ENCODE measurements at regions not wholly inside any gene's neighbourhood (a gene's known extent, or its start where the extent isn't known, plus 50 kb on each side); places are given as distances from the start of the nearest gene placed in this dataset.

DNA sequence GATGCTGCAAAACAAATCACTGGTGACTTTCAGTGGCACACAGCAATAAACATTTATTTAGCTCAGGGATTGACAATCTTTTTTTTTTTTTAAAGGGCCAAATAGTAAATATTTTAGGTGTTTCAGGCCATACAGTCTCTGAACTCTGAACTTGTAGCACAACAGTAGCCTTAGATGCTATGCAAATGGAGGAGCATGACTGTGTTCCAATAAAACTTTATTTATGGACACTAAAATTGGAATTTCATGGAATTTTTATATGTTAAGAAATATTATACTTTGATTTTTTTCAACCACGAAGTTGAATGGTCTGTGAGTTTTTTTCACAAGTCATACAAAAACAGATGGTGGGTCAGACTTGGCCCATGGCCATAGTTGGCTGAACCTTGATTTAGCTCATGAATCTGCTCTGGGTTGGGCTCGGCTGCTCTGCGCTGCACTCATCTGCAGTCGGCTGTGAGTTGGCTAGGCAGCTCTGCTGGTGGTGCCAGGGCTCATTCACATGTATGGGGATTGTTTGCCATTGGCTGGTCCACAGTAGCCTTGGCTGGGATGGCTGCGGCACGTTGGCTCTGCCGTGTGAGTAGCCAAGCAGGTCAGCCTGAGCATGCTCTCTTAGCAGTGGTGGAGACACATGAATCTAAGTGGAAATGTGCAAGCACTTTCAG lies 231.7 kb upstream of the PGRMC2 start:
- Histone ChIP-seq H3K4me1 (ENCODE audit: control insufficient read depth, insufficient read depth, low read length) (peaks cover 24% of the 10 kb centered on the region), H2BK5ac (ENCODE audit: low read depth, low read length, poor library complexity, severe bottlenecking) (peak overlapping the region; percentile 68), H3K9ac (ENCODE audit: low read depth, low read length) (no peak overlapping the region), H3K4ac (ENCODE audit: low read depth, low read length) (peak overlapping the region; percentile 96), H4K91ac (ENCODE audit: insufficient read depth, low read depth, low read length) (peak overlapping the region; percentile 93), H3K9me3 (ENCODE audit: control insufficient read depth, insufficient read depth, low read length) (no peaks in the 10 kb centered on the region), H3K4me2 (ENCODE audit: low read depth, low read length) (no peak overlapping the region), H3K23ac (ENCODE audit: low read depth, low read length) (no peak overlapping the region), H3K9me1 (ENCODE audit: insufficient read depth, low read length) (peaks cover 22% of the 10 kb centered on the region), H2AK5ac (ENCODE audit: low read depth, low read length) (peak overlapping the region; percentile 89), H3K36me3 (ENCODE audit: control insufficient read depth, insufficient read depth, low read length) (no peaks in the 10 kb centered on the region), H2BK15ac (ENCODE audit: low read depth, low read length) (peak overlapping the region; percentile 96; the same call in 2 of the 3 replicates), H3K27me3 (ENCODE audit: control insufficient read depth, insufficient read depth, low read length) (no peaks in the 10 kb centered on the region), H4K20me1 (ENCODE audit: insufficient read depth, low read length) (no peaks in the 10 kb centered on the region), H3K18ac (ENCODE audit: low read depth, low read length) (peak overlapping the region; percentile 97), H2AK9ac (replicated peaks; ENCODE audit: low read depth, low read length, poor library complexity) (peak overlapping the region; percentile 57), H3K4me3 (ENCODE audit: insufficient read depth, low read depth, low read length) (no peak overlapping the region), H4K5ac (ENCODE audit: low read depth, low read length) (peak overlapping the region; percentile 95; the same call in 1 of the 2 replicates), H3K14ac (replicated peaks; ENCODE audit: low read depth, low read length) (peak overlapping the region; percentile 71; the same call in 1 of the 2 replicates), H2BK20ac (ENCODE audit: low read depth, low read length) (peak overlapping the region; percentile 89), H3K27ac (ENCODE audit: insufficient read depth, low read length) (peak overlapping the region; percentile 90; the same call in 1 of the 2 replicates), H3K79me1 (ENCODE audit: low read depth in 1 of 2, low read length in 2 of 2) (no peaks in the 10 kb centered on the region), H4K8ac (ENCODE audit: low read depth in 2 of 2, low read length in 2 of 2) (peak overlapping the region; percentile 33 to 57; a peak in 3 of 4 replicates), H2AFZ (replicated peaks; ENCODE audit: low read length, poor library complexity) (no peak overlapping the region), H2BK120ac (ENCODE audit: low read depth, low read length) (peak overlapping the region; percentile 99), H3K56ac (ENCODE audit: extremely low read depth, insufficient read depth, low read length) (no peak overlapping the region)
- CTCF ChIA-PET, result interaction anchor here (0.6 to 1.0 kb wide), 2 partner anchors 33 to 138 kb away, joined by 3 read pairs; no protein-coding TSS in a partner anchor
- ATAC-seq (ENCODE audit: low read depth) (no peak), DNase-seq (peak; percentile 23)
- WGBS, 2 experiments (ENCODE audit: extremely low coverage in 2 of 2, insufficient read length in 1 of 2), result no CpG with 5 or more reads among the region's 7 CpGs
- in situ Hi-C loops (cut with MboI; ENCODE audit: low sequenced_read_pairs) (no loop called here), dilution Hi-C loops (cut with HindIII; ENCODE audit: low sequenced_read_pairs, unreplicated experiment) (no loop called here), intact Hi-C loops (cut with micrococcal nuclease) (loop anchor here (5.0 kb wide), 2 partner anchors 52 to 53 kb away; no protein-coding TSS in a partner anchor)
- BruUV-seq (replicated peaks), result no TSS peak
- POLR2A ChIA-PET (ENCODE audit: unreplicated experiment), result no interaction called here
- no peak for TF ChIP-seq FOS (IDR thresholded peaks at IDR 0.05; ENCODE audit: low read depth, low read length)
- TF ChIP-seq RFX5 (IDR thresholded peaks at IDR 0.05; ENCODE audit: low read depth, low read length), result no peak
- TF ChIP-seq POLR2A (IDR thresholded peaks at IDR 0.05; ENCODE audit: low read depth, low read length), result no peak
- TF ChIP-seq, protein P1, sequence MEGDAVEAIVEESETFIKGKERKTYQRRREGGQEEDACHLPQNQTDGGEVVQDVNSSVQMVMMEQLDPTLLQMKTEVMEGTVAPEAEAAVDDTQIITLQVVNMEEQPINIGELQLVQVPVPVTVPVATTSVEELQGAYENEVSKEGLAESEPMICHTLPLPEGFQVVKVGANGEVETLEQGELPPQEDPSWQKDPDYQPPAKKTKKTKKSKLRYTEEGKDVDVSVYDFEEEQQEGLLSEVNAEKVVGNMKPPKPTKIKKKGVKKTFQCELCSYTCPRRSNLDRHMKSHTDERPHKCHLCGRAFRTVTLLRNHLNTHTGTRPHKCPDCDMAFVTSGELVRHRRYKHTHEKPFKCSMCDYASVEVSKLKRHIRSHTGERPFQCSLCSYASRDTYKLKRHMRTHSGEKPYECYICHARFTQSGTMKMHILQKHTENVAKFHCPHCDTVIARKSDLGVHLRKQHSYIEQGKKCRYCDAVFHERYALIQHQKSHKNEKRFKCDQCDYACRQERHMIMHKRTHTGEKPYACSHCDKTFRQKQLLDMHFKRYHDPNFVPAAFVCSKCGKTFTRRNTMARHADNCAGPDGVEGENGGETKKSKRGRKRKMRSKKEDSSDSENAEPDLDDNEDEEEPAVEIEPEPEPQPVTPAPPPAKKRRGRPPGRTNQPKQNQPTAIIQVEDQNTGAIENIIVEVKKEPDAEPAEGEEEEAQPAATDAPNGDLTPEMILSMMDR (conservative IDR thresholded peaks at IDR 0.05; ENCODE audit: low read depth, low read length), result no peak
- no peak for TF ChIP-seq MXI1 (IDR thresholded peaks at IDR 0.05; ENCODE audit: borderline replicate concordance, low read depth, low read length)
- TF ChIP-seq MAFK (IDR thresholded peaks at IDR 0.05; ENCODE audit: low read depth, low read length), result no peak
- TF ChIP-seq SMC3 (IDR thresholded peaks at IDR 0.05; ENCODE audit: low read depth, low read length), result no peak
- TF ChIP-seq NFE2L2 (IDR thresholded peaks at IDR 0.05; ENCODE audit: low read depth, low read length), result no peak
- TF ChIP-seq USF2 (IDR thresholded peaks at IDR 0.05; ENCODE audit: low read depth, low read length), result no peak
- TF ChIP-seq ELK1 (IDR thresholded peaks at IDR 0.05; ENCODE audit: borderline replicate concordance, low read depth, low read length), result no peak
- no peak for TF ChIP-seq RAD21 (IDR thresholded peaks at IDR 0.05; ENCODE audit: low read length)
- no peak for TF ChIP-seq CEBPB (IDR thresholded peaks at IDR 0.05; ENCODE audit: low read depth, low read length)
- no peak for TF ChIP-seq MAZ (IDR thresholded peaks at IDR 0.05; ENCODE audit: borderline replicate concordance, low read depth, low read length)
- no peak for TF ChIP-seq CHD1 (IDR thresholded peaks at IDR 0.05; ENCODE audit: low read depth, low read length)
- TF ChIP-seq BHLHE40 (IDR thresholded peaks at IDR 0.05; ENCODE audit: low read depth, low read length), result no peak

All from IMR-90 (cell line).